Aorta (tissue), 5 donors: ENCODE measurements at regions not wholly inside any gene's neighbourhood (a gene's known extent, or its start where the extent isn't known, plus 50 kb on each side); places are given as distances from the start of the nearest gene placed in this dataset.
A peak's percentile ranks its signal among the peaks of the same experiment; 100 is the strongest.

Experiments used
- ATAC-seq: fragments of 200-7000 bp; cut with Tn5 transposase; one replicate; pipeline ENCODE4 v1.9.1; 2022; ENCODE audit warnings: moderate library complexity; ENCODE audit not compliant: low FRiP score
- DNase-seq, 2 donors: peaks; one replicate each; pipeline ENCODE4 v3.0.0-alpha.2; 2020
- H3K27ac ChIP-seq, 2 donors: one replicate each; pipeline ENCODE4 v1.5.1; 2013; ENCODE audit warnings: low read length in 2 of 2, mild to moderate bottlenecking in 2 of 2, moderate library complexity in 2 of 2, control low read depth in 1 of 2, inconsistent platforms in 1 of 2, low read depth in 1 of 2
- H3K27me3 ChIP-seq, 2 donors: one replicate each; pipeline ENCODE4 v1.6.1; 2013; ENCODE audit warnings: control low read depth in 1 of 2, low read length in 1 of 2, mild to moderate bottlenecking in 1 of 2, moderate library complexity in 1 of 2; ENCODE audit not compliant: insufficient read depth in 2 of 2, control insufficient read depth in 1 of 2
- H3K36me3 ChIP-seq, 2 donors: one replicate each; pipeline ENCODE4 v1.6.1; 2013; ENCODE audit warnings: control low read depth in 1 of 2, low read length in 1 of 2, mild to moderate bottlenecking in 1 of 2; ENCODE audit not compliant: insufficient read depth in 2 of 2, control insufficient read depth in 1 of 2
- H3K4me1 ChIP-seq, 2 donors: one replicate each; pipeline ENCODE4 v1.6.1; 2013; ENCODE audit warnings: low read length in 2 of 2, control low read depth in 1 of 2, mild to moderate bottlenecking in 1 of 2, moderate library complexity in 1 of 2; ENCODE audit not compliant: insufficient read depth in 2 of 2, control insufficient read depth in 1 of 2
- H3K4me3 ChIP-seq, 2 donors: one replicate each; pipeline ENCODE4 v1.5.1; 2013; ENCODE audit warnings: low read length in 2 of 2, control low read depth in 1 of 2, mild to moderate bottlenecking in 1 of 2
- H3K9me3 ChIP-seq: one replicate; pipeline ENCODE4 v1.6.1; 2013; ENCODE audit warnings: mild to moderate bottlenecking, low read length; ENCODE audit not compliant: control insufficient read depth
- WGBS, 2 donors: extraction: QIAGEN DNeasy Blood & Tissue Kit; methylation state at CpG; one replicate each; pipeline ENCODE4 v1.1.7; 2013; 5-methylcytosine and 5-hydroxymethylcytosine counted together
- intact Hi-C, 2 donors: fragments of 100-400 bp; cut with DNase I; formaldehyde crosslinking; loops; one replicate each; pipeline versions ENCODE4 v1.14.2 to v1.15.0; 2022
- donor health status: healthy with polysubstance abuse.
- donor health status: Bipolar disorder and iron deficiency.
- donor health status: DM: no; HTN: no; CAD: no.
- donor health status: DM: no; HTN: no; CAD: no.
- donor health status: DM: yes; HTN: yes; CAD: no.

DNA sequence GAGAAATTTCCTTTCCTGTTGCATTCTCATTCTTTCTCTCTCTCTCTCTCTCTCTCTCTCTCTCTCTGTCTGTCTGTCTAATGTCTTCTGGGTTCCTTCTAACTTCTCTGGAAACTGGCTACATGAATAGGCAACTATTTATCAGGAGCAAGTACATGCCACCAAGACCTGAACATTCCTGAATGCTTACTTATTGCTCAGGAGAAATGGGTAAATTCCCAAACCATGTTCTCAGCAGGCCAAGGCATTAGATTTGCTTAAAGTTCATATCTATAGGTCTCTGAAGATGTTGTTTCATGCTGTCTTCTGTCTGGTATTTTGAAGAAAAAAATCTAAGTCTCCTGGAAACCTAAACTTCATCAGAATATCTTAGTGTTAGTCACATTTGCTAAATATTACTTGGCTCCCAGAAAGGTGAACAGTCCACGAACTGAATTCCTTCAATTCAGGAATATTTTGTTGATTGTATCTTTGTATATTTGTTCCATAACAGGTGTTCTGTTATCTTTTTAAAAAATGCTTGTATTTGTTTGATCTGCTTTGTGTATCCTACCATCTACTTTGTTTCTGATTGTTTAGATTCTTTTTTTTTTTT lies 77.2 kb upstream of the FIGN start:
- Histone ChIP-seq H3K27ac (no peak overlapping the region), H3K36me3 (no peaks in the 10 kb centered on the region), H3K9me3 (no peaks in the 10 kb centered on the region), H3K4me1 (no peaks in the 10 kb centered on the region), H3K27me3 (no peaks in the 10 kb centered on the region), H3K4me3 (no peak overlapping the region)
- ATAC-seq (no peak), DNase-seq (no peak)
- intact Hi-C loops: no loop called here
- 86 to 90% methylated on average over 1 of the region's 1 CpG for WGBS, 2 donors

- no peaks in the 10 kb centered on the region for H3K36me3 ChIP-seq
- WGBS, 2 donors: 94 to 96% methylated on average over 2 of the region's 2 CpGs
- intact Hi-C loops: no loop called here
- no peak overlapping the region for H3K4me3 ChIP-seq
- DNase-seq: no peak
- no peaks in the 10 kb centered on the region for H3K9me3 ChIP-seq
- no peak overlapping the region for H3K27ac ChIP-seq
- no peaks in the 10 kb centered on the region for H3K4me1 ChIP-seq
- no peak for ATAC-seq
- no peaks in the 10 kb centered on the region for H3K27me3 ChIP-seq
Measured at GRCh38 chr2:163808406-163808805, 72.6 kb upstream of the FIGN start.

DNA sequence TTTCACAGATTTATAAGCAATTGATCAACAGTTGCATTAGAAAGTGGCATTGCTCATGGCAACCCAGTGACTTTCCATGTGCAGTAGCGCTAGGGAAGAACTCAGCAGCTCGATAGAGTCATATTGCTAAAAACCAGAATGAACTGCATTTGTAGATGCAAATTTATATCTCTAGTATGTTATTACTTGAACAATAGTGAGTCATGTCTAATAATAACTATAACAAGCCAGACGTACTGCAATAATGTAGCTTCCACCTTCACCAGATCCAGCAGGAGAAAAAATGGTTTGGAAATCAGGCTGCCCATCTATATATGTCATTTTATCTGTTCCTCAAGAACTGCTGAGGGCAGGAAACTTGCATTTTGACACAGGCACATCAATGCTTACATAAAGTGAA lies 66.5 kb upstream of the FIGN start:
- Histone ChIP-seq H3K27ac (no peak overlapping the region), H3K4me3 (no peak overlapping the region), H3K4me1 (peaks cover 2 to 4% of the 10 kb centered on the region in 2 donors), H3K9me3 (no peaks in the 10 kb centered on the region), H3K36me3 (no peaks in the 10 kb centered on the region), H3K27me3 (no peaks in the 10 kb centered on the region)
- WGBS, 2 donors: 44 to 47% methylated on average over 3 of the region's 3 CpGs
- ATAC-seq (no peak), DNase-seq (no peak)
- intact Hi-C loops: no loop called here

- Histone ChIP-seq H3K27ac (no peak overlapping the region), H3K4me3 (no peak overlapping the region), H3K4me1 (peaks cover 2 to 4% of the 10 kb centered on the region in 2 donors), H3K9me3 (no peaks in the 10 kb centered on the region), H3K36me3 (no peaks in the 10 kb centered on the region), H3K27me3 (no peaks in the 10 kb centered on the region)
- intact Hi-C loops: no loop called here
- 78 to 89% methylated on average over 2 of the region's 2 CpGs for WGBS, 2 donors
- DNase-seq: no peak
- no peak for ATAC-seq
Measured at GRCh38 chr2:163801486-163801885, 65.7 kb upstream of the FIGN start.

- ATAC-seq (no peak), DNase-seq (no peak)
- Histone ChIP-seq H3K36me3 (no peaks in the 10 kb centered on the region), H3K9me3 (no peaks in the 10 kb centered on the region), H3K4me1 (peaks cover 2 to 4% of the 10 kb centered on the region in 2 donors), H3K27me3 (no peaks in the 10 kb centered on the region), H3K4me3 (no peak overlapping the region), H3K27ac (no peak overlapping the region)
- WGBS, 2 donors: 37 to 46% methylated on average over 3 of the region's 3 CpGs
- intact Hi-C loops: no loop called here
Measured at GRCh38 chr2:163800951-163801381, 65.2 kb upstream of the FIGN start.

DNA sequence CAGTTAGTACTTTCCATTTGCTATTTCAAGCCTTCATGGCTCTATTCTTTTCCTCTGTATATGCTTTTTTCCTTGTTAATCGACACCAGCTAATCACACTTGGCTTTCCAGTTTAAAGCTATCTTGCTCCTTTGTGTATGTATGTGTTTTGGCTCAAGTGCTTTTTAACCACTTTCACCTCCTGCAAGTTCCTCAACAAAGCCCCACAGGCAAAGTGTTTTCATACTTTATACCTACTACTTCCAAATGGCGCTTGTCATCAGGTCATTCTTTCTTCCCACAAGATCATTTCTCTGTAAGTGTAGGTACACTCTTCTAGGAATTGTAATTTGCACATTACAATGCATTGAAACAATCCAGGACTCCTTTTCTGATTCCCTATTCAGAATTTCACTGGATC lies 64.0 kb upstream of the FIGN start:
- no peak for ATAC-seq
- no peaks in the 10 kb centered on the region for H3K9me3 ChIP-seq
- H3K4me3 ChIP-seq: no peak overlapping the region
- DNase-seq: no peak
- H3K27me3 ChIP-seq: no peaks in the 10 kb centered on the region
- 51 to 55% methylated on average over 2 of the region's 2 CpGs for WGBS, 2 donors
- no peaks in the 10 kb centered on the region for H3K36me3 ChIP-seq
- intact Hi-C loops: no loop called here
- H3K27ac ChIP-seq: no peak overlapping the region
- peaks cover 2 to 4% of the 10 kb centered on the region in 2 donors for H3K4me1 ChIP-seq

GRCh38 chr2:163794635-163795034 lies 58.8 kb upstream of the FIGN start:
- DNase-seq (peak in 1 of 2 donors; percentile 45), ATAC-seq (no peak)
- Histone ChIP-seq H3K36me3 (no peaks in the 10 kb centered on the region), H3K9me3 (no peaks in the 10 kb centered on the region), H3K4me1 (no peaks in the 10 kb centered on the region), H3K27me3 (no peaks in the 10 kb centered on the region), H3K27ac (no peak overlapping the region), H3K4me3 (no peak overlapping the region)
- intact Hi-C loops: no loop called here
